H1 (cell line): ENCODE measurements at regions not wholly inside any gene's neighbourhood (a gene's known extent, or its start where the extent isn't known, plus 50 kb on each side); places are given as distances from the start of the nearest gene placed in this dataset.

Source experiments
- CTCF ChIA-PET: fragments of 300-600 bp; sonication (Branson Sonifier 250); formaldehyde crosslinking; loops from one replicate; lab custom pipeline; 2021; ENCODE audit not compliant: partially characterized antibody; lab: Charles Lee
- POLR2A ChIA-PET: fragments of 300-600 bp; sonication (Branson Sonifier 250); formaldehyde crosslinking; loops from one replicate; lab custom pipeline; 2021; ENCODE audit warnings: inconsistent platforms; ENCODE audit not compliant: partially characterized antibody; lab: Charles Lee
- DNase-seq, 2 experiments: peaks; one replicate each; pipeline versions ENCODE4 v3.0.0 to v3.0.0-alpha.2; 2010 to 2022; ENCODE audit warnings: low spot score in 2 of 2, low read depth in 1 of 2, mixed read lengths in 1 of 2
- FAIRE-seq: peaks from 2 replicates; lab custom pipeline; 2011; peaks lifted over from hg19 to GRCh38; lab: Jason Lieb, UNC
- H2AFZ ChIP-seq: 2 replicates; pipeline ENCODE4 v1.8.1; 2012; ENCODE audit warnings: low read length, inconsistent platforms
- H2AK5ac ChIP-seq: 2 replicates; pipeline ENCODE4 v1.6.1; 2013; ENCODE audit warnings: low read depth, low read length
- H2BK120ac ChIP-seq: replicated peaks from 2 replicates; pipeline ENCODE3; 2013; ENCODE audit warnings: low read depth, low read length, inconsistent platforms
- H2BK12ac ChIP-seq: 2 replicates; pipeline ENCODE4 v1.6.1; 2013; ENCODE audit warnings: low read depth, low read length
- H2BK15ac ChIP-seq: 2 replicates; pipeline ENCODE4 v1.6.1; 2013; ENCODE audit warnings: low read length
- H2BK20ac ChIP-seq: 2 replicates; pipeline ENCODE4 v1.6.1; 2013; ENCODE audit warnings: low read length
- H2BK5ac ChIP-seq: 2 replicates; pipeline ENCODE4 v1.6.1; 2013; ENCODE audit warnings: low read depth, low read length
- H3K14ac ChIP-seq: 2 replicates; pipeline ENCODE4 v1.6.1; 2013; ENCODE audit warnings: inconsistent platforms; ENCODE audit not compliant: insufficient read length
- H3K18ac ChIP-seq: 2 replicates; pipeline ENCODE4 v1.6.1; 2013; ENCODE audit warnings: low read length; ENCODE audit errors: extremely low read depth
- H3K23ac ChIP-seq: 2 replicates; pipeline ENCODE4 v1.6.1; 2013; ENCODE audit warnings: inconsistent platforms; ENCODE audit not compliant: insufficient read length
- H3K23me2 ChIP-seq: 2 replicates; pipeline ENCODE4 v1.6.1; 2013; ENCODE audit warnings: low read depth, low read length
- H3K27ac ChIP-seq: 2 replicates; pipeline ENCODE4 v1.6.1; 2011; ENCODE audit warnings: low read depth, low read length, inconsistent platforms
- H3K27me3 ChIP-seq, 4 experiments: replicated peaks in 1 of 4; 1 replicate in 1 of 4; 2 replicates in 3 of 4; pipeline versions ENCODE4 v1.6.1 to v1.8.1; 2011 to 2013; ENCODE audit warnings: low read length in 3 of 4, mild to moderate bottlenecking in 3 of 4, inconsistent platforms in 2 of 4, mixed read lengths in 2 of 4, moderate library complexity in 1 of 4; ENCODE audit not compliant: control insufficient read depth in 3 of 4, insufficient read depth in 3 of 4; ENCODE audit errors: extremely low read depth in 1 of 4
- H3K36me3 ChIP-seq, 4 experiments: 2 replicates each; pipeline versions ENCODE4 v1.6.1 to v1.8.1; 2011 to 2013; ENCODE audit warnings: mild to moderate bottlenecking in 4 of 4, low read length in 3 of 4, moderate library complexity in 2 of 4, control low read depth in 1 of 4, inconsistent platforms in 1 of 4; ENCODE audit not compliant: insufficient read depth in 4 of 4, control insufficient read depth in 2 of 4
- H3K4ac ChIP-seq: replicated peaks from 2 replicates; pipeline ENCODE3; 2013; ENCODE audit warnings: low read length, low read depth, mixed read lengths, inconsistent platforms; ENCODE audit not compliant: insufficient read length
- H3K4me1 ChIP-seq, 4 experiments: replicated peaks in 1 of 4; 1 replicate in 1 of 4; 2 replicates in 3 of 4; pipeline versions ENCODE4 v1.6.1 to v1.8.1; 2011 to 2013; ENCODE audit warnings: low read length in 3 of 4, inconsistent platforms in 2 of 4, mixed read lengths in 1 of 4; ENCODE audit not compliant: insufficient read depth in 4 of 4, control insufficient read depth in 3 of 4
- H3K4me2 ChIP-seq, 2 experiments: 2 replicates each; pipeline versions ENCODE4 v1.6.1 to v1.8.1; 2011 to 2013; ENCODE audit warnings: low read depth in 2 of 2, low read length in 2 of 2, control low read depth in 1 of 2, inconsistent platforms in 1 of 2, mild to moderate bottlenecking in 1 of 2; ENCODE audit not compliant: insufficient read depth in 1 of 2
- H3K4me3 ChIP-seq, 4 experiments: fragments of 200-600, 300-600 bp in 1 of 4; sonication (generic), shearing (Covaris generic), sonication (Bioruptor Twin) in 1 of 4; 2 replicates each; pipeline versions ENCODE4 v1.5.1 to v1.8.1; 2011 to 2016; ENCODE audit warnings: low read length in 4 of 4, low read depth in 3 of 4, control low read depth in 2 of 4, inconsistent platforms in 2 of 4, mild to moderate bottlenecking in 2 of 4, mixed read lengths in 1 of 4, moderate library complexity in 1 of 4; ENCODE audit not compliant: insufficient read depth in 2 of 4; ENCODE audit errors: extremely low read depth in 1 of 4
- H3K56ac ChIP-seq: replicated peaks from 2 replicates; pipeline ENCODE3; 2013; ENCODE audit warnings: low read depth, mild to moderate bottlenecking, mixed read lengths, low read length, inconsistent platforms; ENCODE audit not compliant: insufficient read length
- H3K79me1 ChIP-seq: 2 replicates; pipeline ENCODE4 v1.6.1; 2013; ENCODE audit warnings: low read depth, low read length, control low read depth
- H3K79me2 ChIP-seq, 2 experiments: 2 replicates each; pipeline versions ENCODE4 v1.6.1 to v1.8.1; 2012 to 2013; ENCODE audit warnings: low read length in 2 of 2, mild to moderate bottlenecking in 2 of 2, inconsistent platforms in 1 of 2; ENCODE audit not compliant: insufficient read depth in 2 of 2, control insufficient read depth in 1 of 2
- H3K9ac ChIP-seq, 4 experiments: replicated peaks in 1 of 4; 1 replicate in 1 of 4; 2 replicates in 3 of 4; pipeline versions ENCODE4 v1.6.1 to v1.8.1; 2011 to 2013; ENCODE audit warnings: low read depth in 3 of 4, low read length in 3 of 4, control low read depth in 2 of 4, mild to moderate bottlenecking in 2 of 4, moderate library complexity in 2 of 4, inconsistent platforms in 1 of 4; ENCODE audit errors: extremely low read depth in 1 of 4
- H3K9me3 ChIP-seq, 2 experiments: 2 replicates each; pipeline versions ENCODE4 v1.6.1 to v1.8.1; 2012 to 2013; ENCODE audit warnings: mild to moderate bottlenecking in 2 of 2, moderate library complexity in 2 of 2, control low read depth in 1 of 2, inconsistent platforms in 1 of 2, low read depth in 1 of 2, low read length in 1 of 2, mixed read lengths in 1 of 2; ENCODE audit not compliant: insufficient read depth in 2 of 2
- H4K20me1 ChIP-seq, 2 experiments: replicated peaks in 1 of 2; 2 replicates each; pipeline versions ENCODE3 to v1.8.1; 2011 to 2013; ENCODE audit warnings: inconsistent platforms in 2 of 2, low read length in 2 of 2, mild to moderate bottlenecking in 1 of 2; ENCODE audit not compliant: insufficient read depth in 2 of 2, control insufficient read depth in 1 of 2
- H4K5ac ChIP-seq: 2 replicates; pipeline ENCODE4 v1.6.1; 2013; ENCODE audit warnings: low read length, low read depth, mixed read lengths, inconsistent platforms; ENCODE audit not compliant: insufficient read length
- H4K8ac ChIP-seq: 2 replicates; pipeline ENCODE4 v1.8.0; 2013; ENCODE audit warnings: mild to moderate bottlenecking, moderate library complexity, low read length, inconsistent platforms; ENCODE audit not compliant: insufficient read depth; ENCODE audit errors: extremely low read depth
- H4K91ac ChIP-seq: replicated peaks from 2 replicates; pipeline ENCODE3; 2013; ENCODE audit warnings: low read length, mixed read lengths, inconsistent platforms; ENCODE audit not compliant: insufficient read length
- ATF2 ChIP-seq: IDR thresholded peaks from 2 replicates; pipeline ENCODE4 v1.6.1; 2012; ENCODE audit warnings: low read length, inconsistent platforms
- E2F6 ChIP-seq: IDR thresholded peaks from 2 replicates; pipeline ENCODE4 v1.6.1; 2012; ENCODE audit warnings: inconsistent platforms
- KDM4A ChIP-seq: IDR thresholded peaks from one replicate; pipeline ENCODE4 v1.7.1; 2012; ENCODE audit warnings: low read depth, mild to moderate bottlenecking, moderate library complexity, low read length, inconsistent platforms; ENCODE audit not compliant: severe bottlenecking
- SP2 ChIP-seq: IDR thresholded peaks from 2 replicates; pipeline ENCODE4 v1.6.1; 2012; ENCODE audit warnings: mild to moderate bottlenecking, low read length, inconsistent platforms
- WGBS, 2 experiments: shearing (Covaris generic) in 1 of 2; methylation state at CpG; one replicate each; pipeline versions ENCODE4 v1.1.6 to v1.1.7; 2013 to 2015; ENCODE audit warnings: low lambda C conversion rate in 2 of 2, mixed read lengths in 2 of 2, inconsistent platforms in 1 of 2, low coverage in 1 of 2, missing lambda C conversion rate in 1 of 2; ENCODE audit not compliant: insufficient replicate concordance in 2 of 2, insufficient coverage in 1 of 2, insufficient read length in 1 of 2; ENCODE audit errors: extremely low coverage in 1 of 2, missing lambda C conversion rate in 1 of 2; 5-methylcytosine and 5-hydroxymethylcytosine counted together

GRCh38 chr18:45482286-45482685 lies 133.0 kb upstream of the SLC14A2 start:
- CTCF ChIA-PET = interaction anchor here (0.6 kb wide), 1 partner anchor 9 kb away, joined by 3 read pairs; no protein-coding TSS in a partner anchor
- peaks cover 0 to 1% (median 0%) of the 10 kb centered on the region in 4 experiments; a peak in 1 of 7 replicates for H3K27me3 ChIP-seq
- TF ChIP-seq E2F6 = no peak
- TF ChIP-seq SP2 = no peak
- no peak for TF ChIP-seq KDM4A
- no peak for TF ChIP-seq ATF2
- H3K4me1 ChIP-seq = no peaks in the 10 kb centered on the region
- H3K23me2 ChIP-seq = no peaks in the 10 kb centered on the region
- no peak overlapping the region for H2AFZ ChIP-seq
- no peak overlapping the region for H3K4me2 ChIP-seq
- 95% methylated on average over 1 of the region's 1 CpG; no CpG with 5 or more reads in 1 of the 2 experiments for WGBS, 2 experiments
- H3K56ac ChIP-seq = no peak overlapping the region
- H4K5ac ChIP-seq = no peak overlapping the region
- H3K4me3 ChIP-seq = no peak overlapping the region
- H4K91ac ChIP-seq = no peak overlapping the region
- H4K8ac ChIP-seq = no peak overlapping the region
- H2BK20ac ChIP-seq = no peak overlapping the region
- no peaks in the 10 kb centered on the region for H4K20me1 ChIP-seq
- H3K18ac ChIP-seq = no peak overlapping the region
- no peak overlapping the region for H2BK12ac ChIP-seq
- no peaks in the 10 kb centered on the region for H3K79me2 ChIP-seq
- no peak overlapping the region for H3K14ac ChIP-seq
- no peak overlapping the region for H2AK5ac ChIP-seq
- no peaks in the 10 kb centered on the region for H3K9me3 ChIP-seq
- no peaks in the 10 kb centered on the region for H3K36me3 ChIP-seq
- H3K9ac ChIP-seq = no peak overlapping the region
- DNase-seq (no peak), FAIRE-seq (no peak)
- no peak overlapping the region for H2BK15ac ChIP-seq
- POLR2A ChIA-PET = no interaction called here
- no peaks in the 10 kb centered on the region for H3K79me1 ChIP-seq
- H2BK120ac ChIP-seq = no peak overlapping the region
- no peak overlapping the region for H3K4ac ChIP-seq
- H2BK5ac ChIP-seq = no peak overlapping the region
- no peak overlapping the region for H3K23ac ChIP-seq
- no peak overlapping the region for H3K27ac ChIP-seq
